ENCODE measurements at regions not wholly inside any gene's neighbourhood (a gene's known extent, or its start where the extent isn't known, plus 50 kb on each side); places are given as distances from the start of the nearest gene placed in this dataset.

DNA sequence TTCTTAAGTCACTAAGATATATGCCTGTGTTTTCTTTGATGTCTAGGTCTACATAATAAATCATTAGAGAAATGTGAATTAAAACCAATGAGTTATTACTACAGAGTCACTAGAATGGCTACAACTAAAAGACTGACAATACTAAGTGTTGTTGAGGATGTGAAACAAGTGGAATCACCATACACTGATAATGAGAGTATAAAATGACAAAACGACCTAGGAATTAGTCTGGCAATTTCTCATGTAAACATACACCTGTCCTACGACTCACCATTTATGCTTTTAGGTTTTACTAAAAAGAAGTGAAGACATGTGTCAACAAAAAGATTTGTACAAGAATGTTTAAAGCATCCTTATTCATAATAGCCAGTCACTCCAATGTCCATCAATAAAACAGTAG lies 75.2 kb upstream of the SATB1 start:
- TF ChIP-seq, protein P1, sequence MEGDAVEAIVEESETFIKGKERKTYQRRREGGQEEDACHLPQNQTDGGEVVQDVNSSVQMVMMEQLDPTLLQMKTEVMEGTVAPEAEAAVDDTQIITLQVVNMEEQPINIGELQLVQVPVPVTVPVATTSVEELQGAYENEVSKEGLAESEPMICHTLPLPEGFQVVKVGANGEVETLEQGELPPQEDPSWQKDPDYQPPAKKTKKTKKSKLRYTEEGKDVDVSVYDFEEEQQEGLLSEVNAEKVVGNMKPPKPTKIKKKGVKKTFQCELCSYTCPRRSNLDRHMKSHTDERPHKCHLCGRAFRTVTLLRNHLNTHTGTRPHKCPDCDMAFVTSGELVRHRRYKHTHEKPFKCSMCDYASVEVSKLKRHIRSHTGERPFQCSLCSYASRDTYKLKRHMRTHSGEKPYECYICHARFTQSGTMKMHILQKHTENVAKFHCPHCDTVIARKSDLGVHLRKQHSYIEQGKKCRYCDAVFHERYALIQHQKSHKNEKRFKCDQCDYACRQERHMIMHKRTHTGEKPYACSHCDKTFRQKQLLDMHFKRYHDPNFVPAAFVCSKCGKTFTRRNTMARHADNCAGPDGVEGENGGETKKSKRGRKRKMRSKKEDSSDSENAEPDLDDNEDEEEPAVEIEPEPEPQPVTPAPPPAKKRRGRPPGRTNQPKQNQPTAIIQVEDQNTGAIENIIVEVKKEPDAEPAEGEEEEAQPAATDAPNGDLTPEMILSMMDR (conservative IDR thresholded peaks at IDR 0.05): no peak
- no peak for TF ChIP-seq EZH2 (IDR thresholded peaks at IDR 0.05; ENCODE audit: low read depth)
